Loucy (cell line): ENCODE measurements at regions not wholly inside any gene's neighbourhood (a gene's known extent, or its start where the extent isn't known, plus 50 kb on each side); places are given as distances from the start of the nearest gene placed in this dataset.

Experiments used
- H2AFZ ChIP-seq: fragments of 200-600 bp; sonication (generic); 2 replicates; pipeline ENCODE4 v1.6.0; 2016; ENCODE audit warnings: antibody characterized with exemption, mild to moderate bottlenecking, low read length, moderate library complexity
- H3F3A ChIP-seq: fragments of 200-600 bp; 2 replicates; pipeline ENCODE4 v1.6.0; 2016; ENCODE audit warnings: antibody characterized with exemption, low read depth, mild to moderate bottlenecking
- H3K27me3 ChIP-seq: fragments of 200-600 bp; sonication (generic); 2 replicates; pipeline ENCODE4 v1.6.1; 2014; ENCODE audit warnings: low read length, mild to moderate bottlenecking; ENCODE audit not compliant: insufficient read depth, poor library complexity, severe bottlenecking
- H3K36me3 ChIP-seq: fragments of 200-600 bp; sonication (generic); 2 replicates; pipeline ENCODE4 v1.6.1; 2016; ENCODE audit warnings: low read length; ENCODE audit not compliant: insufficient read depth
- H3K4me1 ChIP-seq: fragments of 200-600 bp; sonication (generic); 2 replicates; pipeline ENCODE4 v1.5.1; 2014; ENCODE audit warnings: low read length, mild to moderate bottlenecking; ENCODE audit not compliant: insufficient read depth, poor library complexity, severe bottlenecking
- H3K4me2 ChIP-seq: fragments of 200-600 bp; sonication (generic); 2 replicates; pipeline ENCODE4 v1.6.0; 2014; ENCODE audit warnings: antibody characterized with exemption, low read length, low read depth, mild to moderate bottlenecking; ENCODE audit not compliant: poor library complexity, severe bottlenecking
- H3K4me3 ChIP-seq: fragments of 200-600 bp; sonication (generic); 2 replicates; pipeline ENCODE4 v1.5.1; 2014; ENCODE audit warnings: low read length, mild to moderate bottlenecking, mixed read lengths; ENCODE audit not compliant: poor library complexity, severe bottlenecking
- H3K79me2 ChIP-seq: fragments of 200-600 bp; sonication (generic); 2 replicates; pipeline ENCODE4 v1.6.1; 2014; ENCODE audit warnings: low read length; ENCODE audit not compliant: insufficient read depth
- H3K9ac ChIP-seq: fragments of 200-600 bp; sonication (generic); 2 replicates; pipeline ENCODE4 v1.6.0; 2014; ENCODE audit warnings: mild to moderate bottlenecking, low read depth, low read length, moderate library complexity; ENCODE audit not compliant: poor library complexity, severe bottlenecking
- H3K9me2 ChIP-seq: fragments of 200-600 bp; sonication (generic); replicated peaks from 2 replicates; pipeline ENCODE4 v1.6.1; 2016; ENCODE audit warnings: low read depth, low read length, mixed read lengths
- H3K9me3 ChIP-seq: fragments of 200-600 bp; sonication (generic); 2 replicates; pipeline ENCODE4 v1.6.1; 2014; ENCODE audit warnings: mild to moderate bottlenecking, antibody characterized with exemption, low read length, low read depth; ENCODE audit not compliant: insufficient read depth
- H4K20me1 ChIP-seq: fragments of 200-600 bp; sonication (generic); 2 replicates; pipeline ENCODE4 v1.6.0; 2014; ENCODE audit warnings: antibody characterized with exemption, low read length, mild to moderate bottlenecking; ENCODE audit not compliant: insufficient read depth, poor library complexity, severe bottlenecking
- CTCF ChIP-seq: fragments of 200-600 bp; sonication (generic); conservative IDR thresholded peaks from 2 replicates; pipeline ENCODE4 v1.5.1; 2014; ENCODE audit warnings: mild to moderate bottlenecking, antibody characterized with exemption, low read length
- EZH2phosphoT487 ChIP-seq: fragments of 200-600 bp; IDR thresholded peaks from 2 replicates; pipeline ENCODE4 v1.6.1; 2018; ENCODE audit warnings: antibody characterized with exemption, mild to moderate bottlenecking, moderate library complexity, borderline replicate concordance

DNA sequence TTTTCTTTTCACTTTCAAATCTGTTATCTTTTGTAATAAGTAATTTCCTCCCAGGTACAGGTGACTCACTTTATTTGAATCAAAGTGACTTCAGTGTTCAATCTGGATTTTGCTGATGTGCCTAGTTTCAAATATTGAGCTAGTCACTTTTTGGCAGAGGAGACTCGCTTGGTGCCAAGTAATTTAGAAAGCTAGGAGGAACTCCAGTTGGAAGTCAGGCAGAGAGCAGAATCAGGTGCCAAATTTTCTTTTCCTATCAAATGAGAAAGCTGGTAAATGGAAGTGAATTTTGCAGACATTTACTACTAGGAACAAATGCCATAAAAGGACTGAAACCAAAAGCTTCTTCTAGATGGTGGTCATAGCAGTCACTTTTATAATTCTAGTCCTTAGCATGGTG lies 656.0 kb upstream of the KIF2B start:
- Histone ChIP-seq H3K36me3 (no peaks in the 10 kb centered on the region), H3K79me2 (no peaks in the 10 kb centered on the region), H3K4me2 (no peak overlapping the region), H3K27me3 (no peaks in the 10 kb centered on the region), H3K9me2 (no peaks in the 10 kb centered on the region), H4K20me1 (no peaks in the 10 kb centered on the region), H2AFZ (no peak overlapping the region), H3K4me1 (no peaks in the 10 kb centered on the region), H3K9me3 (no peaks in the 10 kb centered on the region), H3K4me3 (no peak overlapping the region), H3K9ac (no peak overlapping the region), H3F3A (no peaks in the 10 kb centered on the region)
- no peak for TF ChIP-seq CTCF
- TF ChIP-seq EZH2phosphoT487 = no peak

GRCh38 chr17:53150101-53150698 lies 672.5 kb upstream of the KIF2B start:
- Histone ChIP-seq H3K36me3 (no peaks in the 10 kb centered on the region), H3K79me2 (no peaks in the 10 kb centered on the region), H3K9ac (no peak overlapping the region), H3K9me2 (no peaks in the 10 kb centered on the region), H3K4me2 (no peak overlapping the region), H3K9me3 (no peaks in the 10 kb centered on the region), H3K4me3 (no peak overlapping the region), H2AFZ (no peak overlapping the region), H3K4me1 (no peaks in the 10 kb centered on the region), H3K27me3 (no peaks in the 10 kb centered on the region), H4K20me1 (no peaks in the 10 kb centered on the region), H3F3A (no peaks in the 10 kb centered on the region)
- TF ChIP-seq EZH2phosphoT487 = no peak
- TF ChIP-seq CTCF = peak; percentile 35; the same call in 1 of the 2 replicates

DNA sequence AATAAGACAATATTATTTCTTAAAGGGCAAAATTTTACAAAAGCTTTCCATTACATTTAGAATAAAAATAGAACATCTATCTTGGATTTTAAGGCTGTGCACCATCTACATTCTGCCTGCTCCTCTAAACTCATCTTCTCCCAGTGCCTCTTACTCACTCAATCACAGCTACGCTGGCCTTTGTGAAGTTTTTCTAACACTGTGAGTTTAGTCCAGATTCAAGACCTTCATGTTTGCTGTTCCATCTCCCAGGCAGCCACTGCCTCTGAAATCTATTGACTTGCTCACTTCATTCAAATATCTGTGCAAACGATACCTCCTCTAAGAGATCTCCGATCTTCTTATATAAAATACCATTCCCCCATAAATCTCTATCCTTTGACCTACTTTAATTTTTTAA lies 673.4 kb upstream of the KIF2B start:
- no peaks in the 10 kb centered on the region for H3K27me3 ChIP-seq
- H3K79me2 ChIP-seq = no peaks in the 10 kb centered on the region
- H3K4me3 ChIP-seq = no peak overlapping the region
- no peaks in the 10 kb centered on the region for H3F3A ChIP-seq
- H3K9ac ChIP-seq = no peak overlapping the region
- no peak overlapping the region for H2AFZ ChIP-seq
- no peaks in the 10 kb centered on the region for H3K9me3 ChIP-seq
- H3K4me1 ChIP-seq = no peaks in the 10 kb centered on the region
- no peaks in the 10 kb centered on the region for H4K20me1 ChIP-seq
- TF ChIP-seq CTCF = no peak
- no peak for TF ChIP-seq EZH2phosphoT487
- H3K4me2 ChIP-seq = no peak overlapping the region
- H3K9me2 ChIP-seq = no peaks in the 10 kb centered on the region
- no peaks in the 10 kb centered on the region for H3K36me3 ChIP-seq
